Stomach (tissue), 4 donors: ENCODE measurements at regions not wholly inside any gene's neighbourhood (a gene's known extent, or its start where the extent isn't known, plus 50 kb on each side); places are given as distances from the start of the nearest gene placed in this dataset.

ENCODE experiments used
- EP300 ChIP-seq: sonication (generic); formaldehyde crosslinking; IDR thresholded peaks from one replicate; pipeline ENCODE4 v1.6.1; 2017; ENCODE audit warnings: antibody characterized with exemption
- POLR2A ChIP-seq, 4 donors: fragments of 450-650 bp; IDR thresholded peaks; one replicate each; pipeline ENCODE4 v1.6.1; 2016; ENCODE audit warnings: antibody characterized with exemption in 4 of 4, control low read depth in 2 of 4, mild to moderate bottlenecking in 1 of 4, moderate library complexity in 1 of 4
- POLR2AphosphoS5 ChIP-seq, 3 donors: sonication (generic); formaldehyde crosslinking; IDR thresholded peaks; one replicate each; pipeline ENCODE4 v1.6.1; 2016; ENCODE audit warnings: antibody characterized with exemption in 3 of 3
- TF ChIP-seq, protein P1 (sequence below), 7 experiments: fragments of 450-650 bp in 4 of 7; fragments of 200-600 bp in 3 of 7; sonication (generic) in 3 of 7; IDR thresholded peaks; one replicate each; pipeline ENCODE4 v1.5.1; 2016 to 2019; ENCODE audit warnings: antibody characterized with exemption in 7 of 7, control low read depth in 2 of 7, mild to moderate bottlenecking in 1 of 7

DNA sequence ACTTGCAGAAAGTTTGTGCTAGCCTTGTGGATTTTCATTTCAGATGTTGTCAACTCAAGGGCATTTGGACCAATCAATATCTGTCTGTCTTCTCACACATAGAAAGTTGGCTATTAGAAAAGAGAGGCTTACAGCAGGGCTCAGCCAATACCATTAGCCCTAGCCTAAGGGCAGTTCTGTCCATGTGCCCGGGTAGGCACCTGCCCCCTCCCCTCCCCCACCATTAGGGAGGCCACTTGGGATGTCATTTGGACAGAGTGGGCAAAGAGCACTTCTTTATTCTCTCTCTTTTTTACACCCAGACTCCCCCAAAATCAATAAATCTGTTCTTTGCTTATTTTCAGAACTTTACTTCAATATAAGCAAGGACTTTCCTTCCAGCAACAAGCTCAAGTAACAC is 188.5 kb upstream of the MKI67 start:
- TF ChIP-seq, protein P1, sequence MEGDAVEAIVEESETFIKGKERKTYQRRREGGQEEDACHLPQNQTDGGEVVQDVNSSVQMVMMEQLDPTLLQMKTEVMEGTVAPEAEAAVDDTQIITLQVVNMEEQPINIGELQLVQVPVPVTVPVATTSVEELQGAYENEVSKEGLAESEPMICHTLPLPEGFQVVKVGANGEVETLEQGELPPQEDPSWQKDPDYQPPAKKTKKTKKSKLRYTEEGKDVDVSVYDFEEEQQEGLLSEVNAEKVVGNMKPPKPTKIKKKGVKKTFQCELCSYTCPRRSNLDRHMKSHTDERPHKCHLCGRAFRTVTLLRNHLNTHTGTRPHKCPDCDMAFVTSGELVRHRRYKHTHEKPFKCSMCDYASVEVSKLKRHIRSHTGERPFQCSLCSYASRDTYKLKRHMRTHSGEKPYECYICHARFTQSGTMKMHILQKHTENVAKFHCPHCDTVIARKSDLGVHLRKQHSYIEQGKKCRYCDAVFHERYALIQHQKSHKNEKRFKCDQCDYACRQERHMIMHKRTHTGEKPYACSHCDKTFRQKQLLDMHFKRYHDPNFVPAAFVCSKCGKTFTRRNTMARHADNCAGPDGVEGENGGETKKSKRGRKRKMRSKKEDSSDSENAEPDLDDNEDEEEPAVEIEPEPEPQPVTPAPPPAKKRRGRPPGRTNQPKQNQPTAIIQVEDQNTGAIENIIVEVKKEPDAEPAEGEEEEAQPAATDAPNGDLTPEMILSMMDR (IDR thresholded peaks at IDR 0.05) = no peak
- no peak for TF ChIP-seq POLR2AphosphoS5 (IDR thresholded peaks at IDR 0.05)
- no peak for TF ChIP-seq POLR2A (IDR thresholded peaks at IDR 0.05)
- no peak for TF ChIP-seq EP300
